NCI-H774 (cell line): ENCODE measurements at regions not wholly inside any gene's neighbourhood (a gene's known extent, or its start where the extent isn't known, plus 50 kb on each side); places are given as distances from the start of the nearest gene placed in this dataset.
"Not testable (repeated sequence)": the region's sequence is repeated elsewhere in the genome, so short reads cannot be mapped to it uniquely, and the experiment has no call there.

Experiments
- DNase-seq: peaks from one replicate; lab custom pipeline; 2025; lab: John Stamatoyannopoulos, UW

DNA sequence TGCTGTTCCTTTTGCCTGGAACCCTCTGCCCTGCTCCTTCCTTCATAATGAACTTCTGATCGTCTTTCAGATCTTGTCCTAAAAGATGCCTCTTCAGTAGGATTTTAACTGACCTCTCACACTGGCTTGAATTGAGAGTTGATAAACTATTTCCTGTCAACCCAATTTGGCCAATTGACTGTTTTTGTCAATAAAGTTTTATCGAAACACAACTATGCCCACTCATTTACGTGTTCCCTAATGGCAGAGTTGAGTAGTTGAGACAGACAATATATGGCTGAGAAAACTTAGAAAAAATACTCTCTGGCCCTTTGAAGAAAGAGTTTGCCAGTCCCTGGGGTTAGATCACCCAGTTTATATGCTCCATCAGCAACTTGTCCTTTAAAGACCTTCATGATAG is 171.7 kb upstream of the TBX3 start:
- DNase-seq = no peak

- DNase-seq = no peak
Observed at GRCh38 chr12:114852976-114853529, 169.1 kb upstream of the TBX3 start.

DNA sequence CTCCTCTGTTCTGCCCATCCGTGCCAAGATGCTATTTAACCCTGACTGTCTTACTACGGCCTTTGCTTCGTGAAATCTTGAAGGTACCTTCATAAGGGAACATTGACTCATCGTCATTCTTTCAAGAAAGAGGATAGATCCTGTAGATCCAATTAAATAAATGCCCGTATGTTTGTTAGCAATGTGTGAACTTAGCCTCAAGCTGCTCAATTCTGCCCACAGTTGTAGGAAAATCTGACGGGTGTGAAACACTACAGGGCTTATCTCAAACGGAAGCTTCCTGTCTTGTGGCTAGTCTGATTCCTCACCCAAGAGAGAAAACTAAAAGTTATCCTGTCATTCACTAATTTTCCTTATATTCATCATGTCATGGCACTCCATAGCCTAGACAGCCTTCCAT is 168.0 kb upstream of the TBX3 start:
- DNase-seq = no peak

DNA sequence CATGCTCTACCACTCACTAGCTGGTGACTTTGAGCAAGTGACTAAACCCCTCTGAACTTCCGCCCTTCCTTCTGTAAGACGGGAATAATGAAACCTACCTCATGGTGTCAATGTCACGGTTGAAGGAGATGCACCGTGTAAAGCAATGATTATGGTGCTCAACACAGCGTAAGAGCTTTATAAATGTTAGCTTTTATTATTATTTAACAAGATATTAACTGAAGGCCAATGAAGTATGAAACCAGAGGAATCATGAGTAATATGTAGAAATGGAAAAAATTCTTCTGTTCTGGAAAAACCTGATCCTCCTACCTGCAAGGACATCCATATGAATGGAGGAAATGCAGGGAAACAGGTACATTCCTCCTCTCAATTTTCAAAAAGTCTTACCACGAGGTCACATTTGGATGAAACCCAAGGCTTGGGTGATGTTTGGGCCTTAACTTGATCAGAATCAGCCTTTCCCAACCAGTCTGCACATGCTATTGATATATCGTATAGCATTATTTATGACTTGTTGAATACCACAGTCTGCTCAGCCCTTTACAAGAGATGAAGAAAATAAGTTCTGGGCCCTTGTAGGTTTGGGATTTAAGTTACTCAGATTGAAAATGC is 166.8 kb upstream of the TBX3 start:
- no peak for DNase-seq

DNA sequence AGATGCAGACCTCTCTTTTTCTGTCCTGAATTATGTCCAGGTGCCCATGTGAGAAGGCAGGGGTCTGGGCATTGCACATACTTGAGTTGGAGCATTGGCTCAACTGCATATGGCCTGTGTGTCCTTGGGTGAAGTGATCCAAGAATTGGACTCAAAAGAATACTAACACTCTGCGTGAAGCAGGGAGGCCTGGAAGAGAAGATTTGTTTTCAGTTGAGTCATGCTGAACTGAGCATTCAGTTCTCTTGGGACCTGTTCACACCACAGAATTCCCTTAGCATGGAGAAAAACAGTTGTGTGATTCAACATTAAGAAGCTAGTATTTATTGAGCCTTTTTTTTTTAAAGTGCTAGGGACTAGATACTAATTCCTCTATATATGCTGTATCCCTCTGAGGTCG is 164.7 kb upstream of the TBX3 start:
- DNase-seq = no peak

GRCh38 chr12:114847441-114848035 is 163.6 kb upstream of the TBX3 start:
- no peak for DNase-seq

GRCh38 chr12:114846771-114847170 is 162.8 kb upstream of the TBX3 start:
- no peak for DNase-seq

DNA sequence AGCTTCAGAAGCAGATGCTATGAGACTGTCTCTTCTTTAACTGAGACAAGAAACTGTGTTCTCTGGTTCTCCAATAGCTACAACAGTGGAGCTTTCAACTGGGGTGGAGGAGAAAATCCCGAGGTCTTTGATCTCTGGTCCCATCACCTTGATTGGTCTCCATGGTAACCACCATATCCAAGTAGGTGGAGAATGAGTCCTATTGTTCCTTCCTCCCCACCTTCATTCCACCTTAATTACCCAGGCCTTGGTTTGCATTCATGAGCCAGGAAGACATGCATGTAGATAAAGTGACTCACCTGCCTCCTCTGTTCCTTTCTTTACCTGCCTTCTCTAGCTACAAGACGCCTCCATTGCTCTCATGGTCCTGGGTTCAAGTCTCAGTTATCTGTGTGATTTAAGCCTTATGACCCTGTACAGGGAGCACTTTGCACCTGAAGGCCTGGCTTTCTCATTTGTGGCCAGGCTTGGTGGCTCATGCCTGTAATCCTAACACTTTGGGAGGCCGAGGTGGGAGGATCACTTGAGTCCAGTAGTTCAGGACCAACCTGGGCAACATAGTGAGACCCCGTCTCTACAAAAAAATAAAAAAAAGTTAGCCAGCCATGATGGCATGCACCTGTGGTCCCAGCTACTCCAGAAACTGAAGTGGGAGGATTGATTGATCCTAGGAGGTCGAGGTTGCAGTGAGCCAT is 157.7 kb upstream of the TBX3 start:
- no peak for DNase-seq

DNA sequence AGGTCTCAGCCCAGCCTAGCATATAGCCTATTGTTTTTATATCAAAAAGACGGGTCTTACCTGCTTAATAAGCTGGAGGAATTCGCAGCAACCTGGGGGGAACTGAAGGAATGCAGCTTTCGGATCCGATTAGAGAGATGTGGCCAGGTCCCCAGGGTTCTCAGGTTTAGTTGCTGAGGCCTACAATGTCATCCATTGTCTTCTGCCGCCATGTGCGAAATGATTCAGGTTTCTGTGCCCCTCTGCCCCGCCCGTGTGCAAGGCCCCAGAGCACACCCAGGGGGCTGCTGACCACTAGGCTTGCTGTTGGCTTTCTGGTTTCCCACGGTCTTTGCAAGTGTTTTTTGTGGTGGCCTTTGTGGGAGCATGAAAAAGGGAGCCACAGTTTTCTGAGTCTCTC is 154.5 kb upstream of the TBX3 start:
- no peak for DNase-seq

GRCh38 chr12:114836609-114837008 is 152.6 kb upstream of the TBX3 start:
- no peak for DNase-seq

GRCh38 chr12:114835031-114835430 is 151.1 kb upstream of the TBX3 start:
- DNase-seq = no peak

DNA sequence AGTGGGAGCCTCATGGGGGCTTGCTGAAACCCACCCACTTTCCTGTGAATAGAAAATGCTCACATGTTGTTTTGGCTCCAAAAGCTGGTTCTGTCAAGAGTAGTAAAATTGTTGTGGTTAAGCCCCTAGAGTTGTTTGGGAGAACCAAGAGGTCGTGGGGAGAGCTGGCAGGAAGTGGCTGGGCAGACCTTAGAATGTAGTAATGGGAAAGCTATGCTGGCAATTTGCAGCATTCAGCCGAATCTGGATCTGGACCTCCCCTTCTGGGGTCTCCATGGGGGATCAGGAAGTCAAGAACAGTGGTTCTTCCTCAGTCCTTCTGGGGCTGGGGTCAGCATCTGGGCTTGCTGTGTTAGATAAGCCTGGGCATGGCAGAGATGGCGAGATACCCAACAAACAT is 150.6 kb upstream of the TBX3 start:
- no peak for DNase-seq

GRCh38 chr12:114829833-114830232 is 145.9 kb upstream of the TBX3 start:
- DNase-seq = no peak

DNA sequence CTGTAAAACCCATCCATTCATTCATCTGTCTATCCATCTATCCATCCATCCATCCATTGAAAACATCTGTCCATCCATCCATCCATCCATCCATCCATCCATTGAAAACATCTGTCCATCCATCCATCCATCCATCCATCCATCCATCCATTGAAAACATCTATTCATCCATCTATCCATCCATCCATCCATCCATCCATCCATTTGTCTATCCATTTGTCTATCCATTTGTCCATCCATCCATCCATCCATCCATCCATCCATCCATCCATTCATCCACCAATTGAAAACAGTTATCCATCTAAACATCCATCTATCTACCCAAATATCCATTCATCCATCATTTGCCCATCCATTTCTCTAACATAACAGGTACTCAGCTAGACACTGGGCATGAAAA is 145.3 kb upstream of the TBX3 start:
- DNase-seq = not testable (repeated sequence)

- DNase-seq = no peak
Observed at GRCh38 chr12:114827461-114827860, 143.5 kb upstream of the TBX3 start.

- DNase-seq = no peak
Observed at GRCh38 chr12:114826244-114826643, 142.3 kb upstream of the TBX3 start.

GRCh38 chr12:114823724-114824123 is 139.7 kb upstream of the TBX3 start:
- DNase-seq = no peak

- no peak for DNase-seq
Observed at GRCh38 chr12:114821570-114821969, 137.6 kb upstream of the TBX3 start.

DNA sequence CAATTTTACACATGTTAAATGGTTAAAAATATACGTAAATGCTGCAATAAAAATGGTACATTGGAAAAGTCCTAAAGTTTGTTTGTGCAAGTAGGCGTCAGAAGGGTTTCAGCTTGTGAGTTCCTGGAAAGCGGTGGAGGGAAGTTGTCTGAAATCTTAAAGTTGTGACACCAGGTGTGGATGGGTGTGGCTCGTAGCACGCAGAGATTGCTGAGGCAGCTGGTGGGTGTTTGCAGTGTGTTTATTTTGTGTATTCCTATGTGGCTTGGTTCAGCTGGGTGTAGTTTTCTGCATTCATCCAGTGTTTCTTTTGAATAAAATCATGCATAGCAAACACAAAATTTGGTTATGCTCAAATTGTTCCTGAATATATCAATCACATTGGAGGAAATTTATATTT is 136.8 kb upstream of the TBX3 start:
- no peak for DNase-seq

DNA sequence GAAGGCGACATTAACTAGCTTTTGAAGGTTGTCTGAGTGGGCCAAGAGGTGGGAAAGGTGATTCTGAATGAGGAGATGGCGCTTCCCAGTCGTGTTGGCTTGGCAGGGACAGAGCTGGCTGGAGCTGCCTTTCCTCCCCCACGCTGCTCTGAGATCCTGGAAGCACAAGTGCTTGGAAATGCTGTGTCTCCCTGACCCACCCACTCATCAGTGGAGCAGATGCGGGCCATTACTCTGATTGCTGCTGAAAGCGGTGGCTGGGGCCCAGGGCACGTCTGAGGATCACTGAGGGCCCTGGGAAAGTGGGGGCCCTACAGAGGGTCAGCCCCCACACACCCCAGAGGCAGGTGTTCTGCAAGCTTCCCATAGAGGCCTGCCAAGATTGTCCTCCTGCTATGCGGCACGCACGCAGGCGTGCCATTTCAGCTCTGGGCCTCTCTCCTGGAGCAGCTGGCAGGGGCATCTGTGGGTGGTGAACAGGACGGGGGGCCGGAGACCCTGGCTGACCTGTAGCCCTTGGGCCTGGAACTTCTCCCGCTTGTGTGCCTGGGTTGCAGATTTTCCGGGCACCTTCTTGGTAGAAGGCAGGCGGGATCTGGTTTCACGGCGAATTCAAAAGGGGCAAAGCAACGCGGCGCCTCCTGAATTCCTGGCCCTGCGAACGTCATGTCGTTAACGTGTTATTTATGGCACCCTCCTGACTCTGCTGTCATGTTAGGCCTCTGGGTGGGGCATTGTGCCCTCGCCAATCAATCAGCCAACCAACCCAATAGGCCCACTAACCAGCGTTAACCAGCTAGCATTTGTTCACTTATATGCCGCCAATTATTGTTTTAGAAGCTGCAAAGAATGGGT is 133.8 kb upstream of the TBX3 start:
- peak; percentile 58 for DNase-seq

- no peak for DNase-seq
Observed at GRCh38 chr12:114815026-114815795, 131.2 kb upstream of the TBX3 start.
